ENCODE measurements at regions not wholly inside any gene's neighbourhood (a gene's known extent, or its start where the extent isn't known, plus 50 kb on each side); places are given as distances from the start of the nearest gene placed in this dataset.

DNA sequence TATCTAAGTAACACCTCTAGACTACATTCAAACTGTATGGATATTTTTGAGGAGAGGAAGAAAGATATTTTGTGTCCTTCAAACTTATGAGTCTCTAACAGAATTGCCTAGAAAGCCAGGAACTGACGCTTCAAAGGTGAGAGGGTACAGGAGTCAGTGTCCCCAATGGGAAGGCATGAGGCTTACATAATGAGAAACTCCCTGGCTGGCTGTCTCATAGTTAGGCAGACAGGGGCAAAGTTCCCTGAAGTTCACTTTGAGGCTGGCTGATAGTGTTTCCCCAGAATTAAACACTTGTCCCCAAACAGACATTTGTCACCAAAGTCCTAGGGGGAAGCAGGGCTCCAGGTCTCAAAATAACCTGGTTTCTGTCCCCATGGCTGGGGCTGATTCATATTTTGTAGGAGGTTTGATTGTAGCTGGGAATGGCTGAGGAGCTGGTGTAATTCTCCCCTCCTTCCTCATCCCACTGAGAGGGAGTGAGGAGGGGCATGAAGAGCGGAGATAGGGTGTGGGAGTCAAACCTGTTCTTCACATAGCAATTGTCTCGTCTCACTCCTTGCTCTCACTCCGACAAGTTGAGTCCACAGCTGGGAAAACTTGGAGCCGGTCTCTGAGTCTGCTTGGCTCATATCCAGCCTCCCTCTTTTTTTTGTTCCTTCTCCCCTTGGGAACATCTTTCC lies 56.4 kb upstream of the CISTR start (continued):
- TF ChIP-seq ZGPAT (CRISPR knock-in tag; IDR thresholded peaks at IDR 0.05) (0 out of 2 replicates have a peak, but pooled peaks have one; percentile 23), CEBPG (CRISPR knock-in tag; IDR thresholded peaks at IDR 0.05) (peak; percentile 20; the same call in 1 of the 2 replicates), ZNF746 (CRISPR knock-in tag; IDR thresholded peaks at IDR 0.05) (no peak), SAP130 (CRISPR knock-in tag; IDR thresholded peaks at IDR 0.05; ENCODE audit: low read depth) (peak; percentile 38; the same call in 1 of the 2 replicates), ZMYM4 (CRISPR knock-in tag; IDR thresholded peaks at IDR 0.05) (peak; percentile 32; the same call in 1 of the 2 replicates), GRHL1 (CRISPR knock-in tag; conservative IDR thresholded peaks at IDR 0.05) (no peak), TBL1XR1 (IDR thresholded peaks at IDR 0.05; ENCODE audit: borderline replicate concordance, low read length, partially characterized antibody) (peak; percentile 29), MEIS2 (CRISPR knock-in tag; IDR thresholded peaks at IDR 0.05) (no peak), ZNF205 (CRISPR knock-in tag; IDR thresholded peaks at IDR 0.05) (no peak), HMGXB4 (CRISPR knock-in tag; IDR thresholded peaks at IDR 0.05; ENCODE audit: borderline replicate concordance in 1 of 2, low read depth in 1 of 2) (no peak), TEF (CRISPR knock-in tag; IDR thresholded peaks at IDR 0.05) (peak; percentile 76; the same call in 1 of the 2 replicates), ZNF496 (CRISPR knock-in tag; IDR thresholded peaks at IDR 0.05; ENCODE audit: insufficient replicate concordance) (no peak), ZNF780A (CRISPR knock-in tag; IDR thresholded peaks at IDR 0.05) (no peak), PHF21A (CRISPR knock-in tag; IDR thresholded peaks at IDR 0.05) (peak; percentile 52; the same call in 1 of the 2 replicates), ZNF441 (CRISPR knock-in tag; IDR thresholded peaks at IDR 0.05; ENCODE audit: borderline replicate concordance) (no peak), SKI (IDR thresholded peaks at IDR 0.05; ENCODE audit: partially characterized antibody) (peak; percentile 39)
- TF ChIP-seq, protein P1, sequence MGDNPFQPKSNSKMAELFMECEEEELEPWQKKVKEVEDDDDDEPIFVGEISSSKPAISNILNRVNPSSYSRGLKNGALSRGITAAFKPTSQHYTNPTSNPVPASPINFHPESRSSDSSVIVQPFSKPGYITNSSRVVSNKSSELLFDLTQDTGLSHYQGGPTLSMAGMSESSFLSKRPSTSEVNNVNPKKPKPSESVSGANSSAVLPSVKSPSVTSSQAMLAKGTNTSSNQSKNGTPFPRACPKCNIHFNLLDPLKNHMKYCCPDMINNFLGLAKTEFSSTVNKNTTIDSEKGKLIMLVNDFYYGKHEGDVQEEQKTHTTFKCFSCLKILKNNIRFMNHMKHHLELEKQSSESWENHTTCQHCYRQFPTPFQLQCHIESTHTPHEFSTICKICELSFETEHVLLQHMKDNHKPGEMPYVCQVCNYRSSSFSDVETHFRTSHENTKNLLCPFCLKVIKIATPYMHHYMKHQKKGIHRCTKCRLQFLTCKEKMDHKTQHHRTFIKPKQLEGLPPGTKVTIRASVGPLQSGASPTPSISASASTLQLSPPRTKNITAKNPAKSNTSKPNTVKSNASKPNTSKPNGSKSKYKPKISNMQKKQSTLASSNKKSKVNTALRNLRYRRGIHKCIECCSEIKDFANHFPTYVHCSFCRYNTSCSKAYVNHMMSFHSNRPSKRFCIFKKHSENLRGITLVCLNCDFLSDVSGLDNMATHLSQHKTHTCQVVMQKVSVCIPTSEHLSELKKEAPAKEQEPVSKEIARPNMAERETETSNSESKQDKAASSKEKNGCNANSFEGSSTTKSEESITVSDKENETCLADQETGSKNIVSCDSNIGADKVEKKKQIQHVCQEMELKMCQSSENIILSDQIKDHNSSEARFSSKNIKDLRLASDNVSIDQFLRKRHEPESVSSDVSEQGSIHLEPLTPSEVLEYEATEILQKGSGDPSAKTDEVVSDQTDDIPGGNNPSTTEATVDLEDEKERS (CRISPR knock-in tag; IDR thresholded peaks at IDR 0.05): no peak
- TF ChIP-seq, protein P2, sequence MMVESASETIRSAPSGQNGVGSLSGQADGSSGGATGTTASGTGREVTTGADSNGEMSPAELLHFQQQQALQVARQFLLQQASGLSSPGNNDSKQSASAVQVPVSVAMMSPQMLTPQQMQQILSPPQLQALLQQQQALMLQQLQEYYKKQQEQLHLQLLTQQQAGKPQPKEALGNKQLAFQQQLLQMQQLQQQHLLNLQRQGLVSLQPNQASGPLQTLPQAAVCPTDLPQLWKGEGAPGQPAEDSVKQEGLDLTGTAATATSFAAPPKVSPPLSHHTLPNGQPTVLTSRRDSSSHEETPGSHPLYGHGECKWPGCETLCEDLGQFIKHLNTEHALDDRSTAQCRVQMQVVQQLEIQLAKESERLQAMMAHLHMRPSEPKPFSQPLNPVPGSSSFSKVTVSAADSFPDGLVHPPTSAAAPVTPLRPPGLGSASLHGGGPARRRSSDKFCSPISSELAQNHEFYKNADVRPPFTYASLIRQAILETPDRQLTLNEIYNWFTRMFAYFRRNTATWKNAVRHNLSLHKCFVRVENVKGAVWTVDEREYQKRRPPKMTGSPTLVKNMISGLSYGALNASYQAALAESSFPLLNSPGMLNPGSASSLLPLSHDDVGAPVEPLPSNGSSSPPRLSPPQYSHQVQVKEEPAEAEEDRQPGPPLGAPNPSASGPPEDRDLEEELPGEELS (CRISPR knock-in tag; IDR thresholded peaks at IDR 0.05): no peak

Measured in HepG2 (cell line).